ENCODE measurements at regions not wholly inside any gene's neighbourhood (a gene's known extent, or its start where the extent isn't known, plus 50 kb on each side); places are given as distances from the start of the nearest gene placed in this dataset.

DNA sequence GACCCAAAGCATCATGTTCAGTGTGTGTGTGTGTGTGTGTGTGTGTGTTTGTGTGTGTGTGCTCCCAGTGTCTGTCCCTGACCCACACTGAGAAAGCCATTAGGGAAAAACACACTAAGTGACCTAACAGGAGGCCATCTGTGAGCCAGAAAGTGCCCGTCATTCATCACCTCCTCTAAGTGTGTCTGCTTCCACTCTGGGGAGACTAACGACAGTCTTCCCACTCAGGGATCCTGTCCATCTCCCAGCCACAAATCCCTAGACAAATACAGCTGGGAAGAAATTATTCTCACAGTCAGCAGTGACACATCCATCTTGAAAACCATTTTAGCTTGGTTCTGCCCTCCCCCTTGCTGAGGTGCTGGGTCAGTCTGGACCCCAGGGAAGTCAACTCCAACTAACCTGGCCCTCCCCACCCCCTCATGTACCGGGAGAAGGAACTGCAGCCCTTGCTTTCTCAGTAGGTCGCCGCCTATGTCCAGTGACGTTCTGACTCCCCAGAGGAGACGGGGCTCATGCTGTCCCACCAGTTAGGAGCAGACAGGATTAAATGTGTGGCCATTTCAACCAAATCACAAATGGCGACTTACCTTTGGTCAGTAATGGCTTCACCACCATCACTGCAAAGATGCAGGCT is 296.5 kb upstream of the ZNF32 start:
- Histone ChIP-seq H3K36me3 (no peaks in the 10 kb centered on the region), H3K4me1 (no peaks in the 10 kb centered on the region), H3K27ac (no peak overlapping the region), H3K4me3 (no peak overlapping the region), H3K27me3 (no peaks in the 10 kb centered on the region), H3K9me3 (no peaks in the 10 kb centered on the region)
- no peak for TF ChIP-seq EP300 (IDR thresholded peaks at IDR 0.05; ENCODE audit: low read depth)
- TF ChIP-seq, protein P1, sequence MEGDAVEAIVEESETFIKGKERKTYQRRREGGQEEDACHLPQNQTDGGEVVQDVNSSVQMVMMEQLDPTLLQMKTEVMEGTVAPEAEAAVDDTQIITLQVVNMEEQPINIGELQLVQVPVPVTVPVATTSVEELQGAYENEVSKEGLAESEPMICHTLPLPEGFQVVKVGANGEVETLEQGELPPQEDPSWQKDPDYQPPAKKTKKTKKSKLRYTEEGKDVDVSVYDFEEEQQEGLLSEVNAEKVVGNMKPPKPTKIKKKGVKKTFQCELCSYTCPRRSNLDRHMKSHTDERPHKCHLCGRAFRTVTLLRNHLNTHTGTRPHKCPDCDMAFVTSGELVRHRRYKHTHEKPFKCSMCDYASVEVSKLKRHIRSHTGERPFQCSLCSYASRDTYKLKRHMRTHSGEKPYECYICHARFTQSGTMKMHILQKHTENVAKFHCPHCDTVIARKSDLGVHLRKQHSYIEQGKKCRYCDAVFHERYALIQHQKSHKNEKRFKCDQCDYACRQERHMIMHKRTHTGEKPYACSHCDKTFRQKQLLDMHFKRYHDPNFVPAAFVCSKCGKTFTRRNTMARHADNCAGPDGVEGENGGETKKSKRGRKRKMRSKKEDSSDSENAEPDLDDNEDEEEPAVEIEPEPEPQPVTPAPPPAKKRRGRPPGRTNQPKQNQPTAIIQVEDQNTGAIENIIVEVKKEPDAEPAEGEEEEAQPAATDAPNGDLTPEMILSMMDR (IDR thresholded peaks at IDR 0.05), result no peak
- TF ChIP-seq POLR2A (IDR thresholded peaks at IDR 0.05), result no peak
- TF ChIP-seq POLR2AphosphoS5 (IDR thresholded peaks at IDR 0.05), result no peak
- intact Hi-C loops (cut with DNase I; ENCODE audit: low total_unique reads), result no loop called here
- DNase-seq, result no peak
- 60 to 88% methylated on average over 1 to 7 of the region's 8 CpGs for WGBS, 2 donors (ENCODE audit: low coverage in 1 of 2)
- in situ Hi-C loops (cut with MboI; ENCODE audit: low pct_ligation_motif_present in 1 of 4, low pct_unique_long_range_greater_than_20kb in 1 of 4, low sequenced_read_pairs in 3 of 4), result no loop called here

DNA sequence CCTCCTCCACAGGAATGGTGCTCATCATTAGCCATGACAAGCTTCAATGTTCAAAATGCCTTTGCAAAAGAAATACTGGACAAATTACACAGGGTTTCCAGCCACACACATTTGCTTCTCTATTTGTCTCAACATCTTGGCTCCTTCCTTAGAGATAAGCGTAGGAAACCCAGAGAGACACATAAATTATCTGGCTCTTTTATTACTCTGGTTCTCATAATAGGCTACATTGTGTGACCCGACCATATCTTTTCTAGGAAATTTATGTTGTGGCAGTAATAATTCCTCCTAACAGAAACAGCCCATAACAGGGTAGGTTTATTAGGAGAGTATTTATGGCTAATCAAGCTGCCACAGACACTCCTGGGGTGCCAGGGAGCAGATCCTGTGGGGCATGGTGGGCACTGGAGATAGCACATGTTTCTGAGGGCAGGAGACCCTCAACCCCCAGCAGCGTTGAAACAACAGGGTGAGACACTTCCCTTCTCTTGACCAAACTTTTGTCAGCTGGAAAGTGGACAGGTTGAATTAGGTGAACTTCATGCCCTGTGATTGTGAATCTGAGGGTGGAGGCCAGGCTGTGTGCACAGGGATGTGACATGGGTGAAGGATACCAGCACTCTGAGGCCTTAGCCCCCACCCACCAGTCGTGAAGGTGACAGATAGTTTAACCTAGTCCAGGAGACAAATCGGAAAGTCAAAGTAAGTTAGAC is 295.9 kb upstream of the ZNF32 start:
- Histone ChIP-seq H3K27me3 (no peaks in the 10 kb centered on the region), H3K4me3 (no peak overlapping the region), H3K36me3 (no peaks in the 10 kb centered on the region), H3K4me1 (no peaks in the 10 kb centered on the region), H3K9me3 (no peaks in the 10 kb centered on the region), H3K27ac (no peak overlapping the region)
- TF ChIP-seq EP300 (IDR thresholded peaks at IDR 0.05; ENCODE audit: low read depth) (no peak), POLR2AphosphoS5 (IDR thresholded peaks at IDR 0.05) (no peak), POLR2A (IDR thresholded peaks at IDR 0.05) (no peak)
- TF ChIP-seq, protein P1 (IDR thresholded peaks at IDR 0.05), result no peak
- intact Hi-C loops (cut with DNase I; ENCODE audit: low total_unique reads), result no loop called here
- in situ Hi-C loops (cut with MboI; ENCODE audit: low pct_ligation_motif_present in 1 of 4, low pct_unique_long_range_greater_than_20kb in 1 of 4, low sequenced_read_pairs in 3 of 4), result no loop called here
- no peak for DNase-seq
- WGBS, 2 donors (ENCODE audit: low coverage in 1 of 2), result 45 to 53% methylated on average over 4 to 5 of the region's 5 CpGs

DNA sequence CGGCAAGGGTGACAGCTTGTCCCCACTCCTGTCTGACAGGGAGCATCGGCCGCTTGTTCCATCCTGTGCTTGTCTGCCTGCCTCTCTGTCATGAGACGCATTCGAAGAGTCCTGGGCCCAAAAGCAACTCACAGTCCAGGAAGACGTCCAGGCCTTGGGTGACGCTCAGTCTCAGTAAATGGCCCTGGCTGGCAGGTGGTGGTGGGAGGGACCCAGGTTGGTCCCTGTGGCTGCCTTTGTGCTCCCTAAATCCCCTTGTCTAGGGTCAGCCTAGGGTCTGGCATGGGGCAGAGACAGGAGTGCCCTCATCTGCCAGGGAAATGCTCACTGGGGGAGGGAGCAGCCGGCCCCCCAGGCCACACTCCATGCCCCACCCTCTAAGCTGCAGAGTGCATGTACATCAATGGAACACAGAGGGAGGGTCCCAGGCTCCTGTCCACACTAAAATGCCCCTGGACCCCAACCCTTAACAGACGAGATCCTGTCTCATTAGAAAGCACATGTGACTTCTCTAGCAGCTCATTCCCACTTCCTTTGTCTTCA is 295.2 kb upstream of the ZNF32 start:
- Histone ChIP-seq H3K36me3 (no peaks in the 10 kb centered on the region), H3K9me3 (no peaks in the 10 kb centered on the region), H3K4me3 (no peak overlapping the region), H3K27ac (no peak overlapping the region), H3K4me1 (no peaks in the 10 kb centered on the region), H3K27me3 (no peaks in the 10 kb centered on the region)
- DNase-seq, result no peak
- intact Hi-C loops (cut with DNase I; ENCODE audit: low total_unique reads) (no loop called here), in situ Hi-C loops (cut with MboI; ENCODE audit: low pct_ligation_motif_present in 1 of 4, low pct_unique_long_range_greater_than_20kb in 1 of 4, low sequenced_read_pairs in 3 of 4) (no loop called here)
- no peak for TF ChIP-seq POLR2A (IDR thresholded peaks at IDR 0.05)
- 74 to 85% methylated on average over 3 to 9 of the region's 9 CpGs for WGBS, 2 donors (ENCODE audit: low coverage in 1 of 2)

DNA sequence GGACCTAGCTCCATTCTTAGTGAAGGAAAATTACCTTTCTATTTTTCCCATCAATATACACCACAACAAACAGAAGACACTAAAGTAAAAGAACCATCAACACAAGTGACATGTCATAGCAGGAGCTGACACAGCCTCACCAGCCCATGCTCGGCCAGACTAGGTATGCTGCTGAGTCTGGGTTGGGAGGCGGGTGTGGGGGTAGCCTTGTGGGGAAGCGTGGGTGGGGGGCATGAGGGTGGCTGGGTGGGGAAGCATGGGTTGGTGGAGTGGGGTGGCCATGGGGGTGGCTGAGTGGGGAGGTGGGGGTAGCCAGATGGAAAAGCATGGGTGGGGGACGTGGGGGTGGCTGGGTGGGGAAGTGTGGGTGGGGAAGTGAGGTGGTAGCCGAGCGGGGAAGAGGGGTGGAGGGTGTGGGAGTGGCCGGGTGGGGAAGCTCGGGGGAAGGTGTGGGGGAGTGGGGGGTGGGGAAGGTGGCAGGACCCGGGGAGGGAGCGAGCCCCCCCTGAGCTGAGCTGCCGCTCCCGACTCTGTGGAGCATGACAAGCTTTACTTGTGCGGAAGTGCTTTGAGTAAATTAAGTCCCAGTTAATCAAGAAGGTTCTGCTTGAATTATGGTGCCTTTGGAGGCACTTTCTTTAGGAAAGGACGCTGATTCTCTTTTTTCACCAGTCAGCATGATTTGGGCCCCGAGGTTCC is 294.6 kb upstream of the ZNF32 start:
- in situ Hi-C loops (cut with MboI; ENCODE audit: low pct_ligation_motif_present in 1 of 4, low pct_unique_long_range_greater_than_20kb in 1 of 4, low sequenced_read_pairs in 3 of 4) (no loop called here), intact Hi-C loops (cut with DNase I; ENCODE audit: low total_unique reads) (no loop called here)
- no peak for DNase-seq

More for the DNA sequence above, 294.6 kb upstream of the ZNF32 start:
- no peak overlapping the region for H3K27ac ChIP-seq
- no peaks in the 10 kb centered on the region for H3K27me3 ChIP-seq
- TF ChIP-seq, protein P1 (IDR thresholded peaks at IDR 0.05), result no peak
- no peak for TF ChIP-seq EP300 (IDR thresholded peaks at IDR 0.05; ENCODE audit: low read depth)
- TF ChIP-seq POLR2AphosphoS5 (IDR thresholded peaks at IDR 0.05), result no peak
- TF ChIP-seq POLR2A (IDR thresholded peaks at IDR 0.05), result no peak
- H3K4me3 ChIP-seq, result no peak overlapping the region
- no peaks in the 10 kb centered on the region for H3K36me3 ChIP-seq
- 69 to 70% methylated on average over 2 to 13 of the region's 15 CpGs for WGBS, 2 donors (ENCODE audit: low coverage in 1 of 2)
- H3K4me1 ChIP-seq, result no peaks in the 10 kb centered on the region
- no peaks in the 10 kb centered on the region for H3K9me3 ChIP-seq

Measured in transverse colon (tissue), 4 donors.